SK-N-SH (cell line): ENCODE measurements at regions not wholly inside any gene's neighbourhood (a gene's known extent, or its start where the extent isn't known, plus 50 kb on each side); places are given as distances from the start of the nearest gene placed in this dataset.

ENCODE experiments used
- CTCF ChIA-PET: fragments of 300-600, 350-600 bp; formaldehyde crosslinking; extraction: SDS; loops from one replicate; lab custom pipeline; 2021; lab: Yijun Ruan, JAX
- POLR2A ChIA-PET: fragments of 350-600 bp; sonication (Branson Sonifier 250); formaldehyde crosslinking; extraction: SDS; loops from one replicate; lab custom pipeline; 2020; ENCODE audit warnings: antibody characterized with exemption, inconsistent platforms; lab: Yijun Ruan, JAX
- DNase-seq: peaks from one replicate; pipeline ENCODE4 v3.0.0; 2012
- H2AFZ ChIP-seq: fragments of 200-600 bp; sonication (generic); 2 replicates; pipeline ENCODE4 v1.8.1; 2016; ENCODE audit warnings: antibody characterized with exemption, mild to moderate bottlenecking, low read depth
- H3F3A ChIP-seq: fragments of 200-600 bp; sonication (generic); replicated peaks from 2 replicates; pipeline ENCODE3; 2016; ENCODE audit warnings: antibody characterized with exemption, mild to moderate bottlenecking; ENCODE audit not compliant: insufficient read depth
- H3K27ac ChIP-seq, 2 experiments: fragments of 200-500 bp in 1 of 2; fragments of 200-600 bp in 1 of 2; sonication (Bioruptor generic) in 1 of 2; sonication (generic), shearing (Covaris generic) in 1 of 2; 2 replicates each; pipeline versions ENCODE4 v1.5.1 to v1.6.1; 2014 to 2016; ENCODE audit warnings: low read depth in 2 of 2, inconsistent platforms in 1 of 2, low read length in 1 of 2, mild to moderate bottlenecking in 1 of 2, mixed read lengths in 1 of 2
- H3K27me3 ChIP-seq: fragments of 200-600 bp; sonication (generic), shearing (Covaris generic); 2 replicates; pipeline ENCODE4 v1.6.1; 2016; ENCODE audit warnings: mixed run types; ENCODE audit not compliant: insufficient read depth
- H3K36me3 ChIP-seq, 2 experiments: fragments of 200-500 bp in 1 of 2; fragments of 200-600 bp in 1 of 2; sonication (Bioruptor generic) in 1 of 2; sonication (generic) in 1 of 2; replicated peaks in 1 of 2; 2 replicates each; pipeline versions ENCODE3 to v1.5.1; 2014 to 2016; ENCODE audit warnings: low read length in 1 of 2, mild to moderate bottlenecking in 1 of 2; ENCODE audit not compliant: insufficient read depth in 2 of 2, control insufficient read depth in 1 of 2
- H3K4me1 ChIP-seq, 2 experiments: fragments of 200-500 bp in 1 of 2; fragments of 200-600 bp in 1 of 2; sonication (Bioruptor generic) in 1 of 2; sonication (generic), shearing (Covaris generic) in 1 of 2; 2 replicates each; pipeline versions ENCODE4 v1.5.1 to v1.6.1; 2014 to 2016; ENCODE audit warnings: low read depth in 1 of 2, low read length in 1 of 2, mixed run types in 1 of 2; ENCODE audit not compliant: insufficient read depth in 2 of 2, control insufficient read depth in 1 of 2
- H3K4me2 ChIP-seq: fragments of 200-600 bp; sonication (generic), shearing (Covaris generic); 2 replicates; pipeline ENCODE4 v1.6.1; 2017; ENCODE audit warnings: mixed run types
- H3K4me3 ChIP-seq, 2 experiments: fragments of 200-500 bp in 1 of 2; fragments of 200-600 bp in 1 of 2; sonication (Bioruptor generic) in 1 of 2; sonication (generic), shearing (Covaris generic) in 1 of 2; 2 replicates each; pipeline versions ENCODE4 v1.5.1 to v1.8.1; 2014 to 2016; ENCODE audit warnings: low read depth in 2 of 2, inconsistent platforms in 1 of 2, low read length in 1 of 2, mild to moderate bottlenecking in 1 of 2, mixed read lengths in 1 of 2, moderate library complexity in 1 of 2
- H3K79me2 ChIP-seq: fragments of 200-600 bp; sonication (generic); 2 replicates; pipeline ENCODE4 v1.8.1; 2017; ENCODE audit warnings: mild to moderate bottlenecking; ENCODE audit not compliant: insufficient read depth
- H3K9ac ChIP-seq: fragments of 200-600 bp; sonication (generic); 2 replicates; pipeline ENCODE4 v1.6.1; 2017; ENCODE audit warnings: mixed run types
- H3K9me2 ChIP-seq: fragments of 200-600 bp; sonication (generic); 2 replicates; pipeline ENCODE4 v1.6.1; 2017; ENCODE audit warnings: mixed run types
- H3K9me3 ChIP-seq: fragments of 200-600 bp; sonication (generic); 2 replicates; pipeline ENCODE4 v1.6.1; 2017; ENCODE audit warnings: mixed run types, mild to moderate bottlenecking, moderate library complexity
- H4K20me1 ChIP-seq: fragments of 200-600 bp; sonication (generic); 2 replicates; pipeline ENCODE4 v1.6.1; 2017; ENCODE audit warnings: mild to moderate bottlenecking, mixed run types; ENCODE audit not compliant: insufficient read depth
- CHD2 ChIP-seq: fragments of 150-350 bp; IDR thresholded peaks from 2 replicates; pipeline ENCODE4 v1.6.1; 2018; ENCODE audit warnings: low read length; ENCODE audit not compliant: partially characterized antibody
- EP300 ChIP-seq, 2 experiments: IDR thresholded peaks; 2 replicates each; pipeline versions ENCODE4 v1.4.0 to v1.6.1; 2012; ENCODE audit warnings: borderline replicate concordance in 1 of 2, low read depth in 1 of 2, low read length in 1 of 2
- FOSL2 ChIP-seq: IDR thresholded peaks from 2 replicates; pipeline ENCODE4 v1.4.0; 2012; ENCODE audit warnings: low read depth, mild to moderate bottlenecking, moderate library complexity, borderline replicate concordance
- FOXJ3 ChIP-seq: sonication (generic); formaldehyde crosslinking; IDR thresholded peaks from 2 replicates; pipeline ENCODE4 v1.5.1; 2020; ENCODE audit warnings: mild to moderate bottlenecking, missing genetic modification reagents
- GATA2 ChIP-seq: sonication (generic); formaldehyde crosslinking; IDR thresholded peaks from 2 replicates; pipeline ENCODE4 v1.5.0; 2020; ENCODE audit warnings: mild to moderate bottlenecking, missing genetic modification reagents
- JUND ChIP-seq: IDR thresholded peaks from 2 replicates; pipeline ENCODE4 v1.4.0; 2012
- MEF2A ChIP-seq: IDR thresholded peaks from 2 replicates; pipeline ENCODE4 v1.4.0; 2012; ENCODE audit warnings: low read depth, borderline replicate concordance
- MXI1 ChIP-seq: IDR thresholded peaks from 2 replicates; pipeline ENCODE4 v1.6.1; 2012; ENCODE audit warnings: mild to moderate bottlenecking, low read depth, low read length, improper control_type of control experiment
- POLR2AphosphoS5 ChIP-seq: IDR thresholded peaks from 2 replicates; pipeline ENCODE4 v1.6.1; 2012; ENCODE audit warnings: low read depth, low read length
- RAD21 ChIP-seq: IDR thresholded peaks from 2 replicates; pipeline ENCODE4 v1.6.1; 2012; ENCODE audit warnings: mild to moderate bottlenecking, low read length
- RXRA ChIP-seq: IDR thresholded peaks from 2 replicates; pipeline ENCODE4 v1.4.0; 2012; ENCODE audit warnings: low read depth, mild to moderate bottlenecking, borderline replicate concordance
- SIN3A ChIP-seq: IDR thresholded peaks from 2 replicates; pipeline ENCODE4 v1.6.1; 2012; ENCODE audit warnings: low read depth, mild to moderate bottlenecking, low read length, moderate library complexity, borderline replicate concordance
- TCF12 ChIP-seq: IDR thresholded peaks from 2 replicates; pipeline ENCODE4 v1.4.0; 2012
- TEAD4 ChIP-seq: IDR thresholded peaks from 2 replicates; pipeline ENCODE4 v1.4.0; 2012; ENCODE audit warnings: mild to moderate bottlenecking, borderline replicate concordance; ENCODE audit not compliant: insufficient read depth
- YY1 ChIP-seq: IDR thresholded peaks from 2 replicates; pipeline ENCODE4 v1.4.0; 2012; ENCODE audit warnings: low read depth, mild to moderate bottlenecking
- WGBS: methylation state at CpG from one replicate; pipeline ENCODE4 v1.1.6; 2017; ENCODE audit warnings: low lambda C conversion rate; 5-methylcytosine and 5-hydroxymethylcytosine counted together
- TF ChIP-seq, protein P1 (sequence below): IDR thresholded peaks from 2 replicates; pipeline ENCODE4 v1.4.0; 2012; ENCODE audit warnings: low read depth
- TF ChIP-seq, protein P2 (sequence below): fragments of 150-350 bp; IDR thresholded peaks from 2 replicates; pipeline ENCODE4 v1.6.1; 2017; ENCODE audit warnings: antibody characterized with exemption, low read length, low read depth, borderline replicate concordance
- TF ChIP-seq, protein P3 (sequence below): IDR thresholded peaks from 2 replicates; pipeline ENCODE4; 2012
- TF ChIP-seq, protein P4 (sequence below): IDR thresholded peaks from 2 replicates; pipeline ENCODE4 v1.6.1; 2012; ENCODE audit warnings: mild to moderate bottlenecking, low read depth, low read length, moderate library complexity

DNA sequence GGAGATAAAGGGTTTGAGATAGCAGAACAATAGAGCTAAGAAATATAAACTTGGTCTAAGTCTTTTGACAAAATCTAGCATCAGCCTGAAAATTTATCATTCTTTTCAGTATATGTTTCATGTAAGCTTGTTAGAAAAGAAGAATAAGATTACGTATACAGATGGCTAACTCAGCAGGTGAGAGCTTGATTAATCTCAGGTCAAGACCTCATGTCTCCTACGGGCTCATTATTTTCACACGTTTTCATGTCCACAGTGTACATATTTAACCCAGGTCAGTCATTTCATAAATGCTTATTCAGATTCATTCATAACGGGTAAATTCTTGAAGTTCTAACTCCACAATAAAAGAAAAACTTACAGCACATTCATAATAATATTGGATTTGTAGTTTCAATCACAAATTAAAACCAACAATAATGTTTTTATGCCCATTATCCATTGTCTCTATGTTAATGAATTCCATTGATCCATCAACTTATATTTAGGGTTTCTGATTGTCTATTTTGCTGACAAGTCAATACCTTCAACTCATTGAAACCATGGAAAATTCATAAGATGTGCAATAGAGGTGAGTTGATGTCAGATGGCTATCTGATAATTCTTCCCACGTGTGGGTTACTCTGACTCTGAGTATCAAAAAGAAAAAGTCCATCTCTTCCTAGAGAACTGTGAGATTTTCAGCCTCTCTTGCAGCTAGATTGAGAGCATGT, 102.6 kb downstream of the CASP12 start (continued):
- TF ChIP-seq SIN3A (no peak), FOSL2 (no peak)

DNA sequence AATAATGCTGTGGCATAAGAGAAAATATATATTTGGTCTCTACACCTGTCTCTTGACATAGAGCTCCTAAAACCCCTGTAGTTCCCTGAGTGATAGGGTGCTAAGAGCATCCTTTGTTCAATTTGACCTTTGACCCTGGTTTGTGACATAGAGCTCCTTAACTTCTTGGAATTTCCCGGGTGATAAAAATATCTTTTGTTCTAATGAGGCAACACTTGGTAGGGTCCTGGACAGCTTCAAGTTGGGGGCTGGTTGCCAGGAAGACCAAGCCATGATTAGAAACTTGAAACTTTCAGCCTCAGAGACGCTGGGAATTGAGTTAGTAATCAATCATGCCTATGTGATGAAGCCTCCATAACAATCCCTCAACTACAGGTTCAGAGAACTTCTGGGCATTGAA, 105.4 kb downstream of the CASP12 start:
- H3K4me3 ChIP-seq = no peak overlapping the region
- H3K9ac ChIP-seq = no peak overlapping the region
- TF ChIP-seq FOXJ3 (CRISPR knock-in tag) (no peak), RXRA (no peak), EP300 (IDR thresholded peaks at IDR 0.05; ENCODE audit: borderline replicate concordance in 1 of 2, low read depth in 1 of 2, low read length in 1 of 2) (no peak), TCF12 (no peak), MEF2A (no peak), YY1 (no peak), CHD2 (no peak), TEAD4 (no peak), RAD21 (no peak), JUND (no peak), MXI1 (no peak), GATA2 (CRISPR knock-in tag) (no peak), POLR2AphosphoS5 (no peak)
- TF ChIP-seq, protein P1, sequence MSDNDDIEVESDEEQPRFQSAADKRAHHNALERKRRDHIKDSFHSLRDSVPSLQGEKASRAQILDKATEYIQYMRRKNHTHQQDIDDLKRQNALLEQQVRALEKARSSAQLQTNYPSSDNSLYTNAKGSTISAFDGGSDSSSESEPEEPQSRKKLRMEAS = no peak
- TF ChIP-seq, protein P2, sequence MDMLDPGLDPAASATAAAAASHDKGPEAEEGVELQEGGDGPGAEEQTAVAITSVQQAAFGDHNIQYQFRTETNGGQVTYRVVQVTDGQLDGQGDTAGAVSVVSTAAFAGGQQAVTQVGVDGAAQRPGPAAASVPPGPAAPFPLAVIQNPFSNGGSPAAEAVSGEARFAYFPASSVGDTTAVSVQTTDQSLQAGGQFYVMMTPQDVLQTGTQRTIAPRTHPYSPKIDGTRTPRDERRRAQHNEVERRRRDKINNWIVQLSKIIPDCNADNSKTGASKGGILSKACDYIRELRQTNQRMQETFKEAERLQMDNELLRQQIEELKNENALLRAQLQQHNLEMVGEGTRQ = no peak
- TF ChIP-seq, protein P3, sequence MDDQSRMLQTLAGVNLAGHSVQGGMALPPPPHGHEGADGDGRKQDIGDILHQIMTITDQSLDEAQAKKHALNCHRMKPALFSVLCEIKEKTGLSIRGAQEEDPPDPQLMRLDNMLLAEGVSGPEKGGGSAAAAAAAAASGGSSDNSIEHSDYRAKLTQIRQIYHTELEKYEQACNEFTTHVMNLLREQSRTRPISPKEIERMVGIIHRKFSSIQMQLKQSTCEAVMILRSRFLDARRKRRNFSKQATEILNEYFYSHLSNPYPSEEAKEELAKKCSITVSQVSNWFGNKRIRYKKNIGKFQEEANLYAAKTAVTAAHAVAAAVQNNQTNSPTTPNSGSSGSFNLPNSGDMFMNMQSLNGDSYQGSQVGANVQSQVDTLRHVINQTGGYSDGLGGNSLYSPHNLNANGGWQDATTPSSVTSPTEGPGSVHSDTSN = no peak
- TF ChIP-seq, protein P4, sequence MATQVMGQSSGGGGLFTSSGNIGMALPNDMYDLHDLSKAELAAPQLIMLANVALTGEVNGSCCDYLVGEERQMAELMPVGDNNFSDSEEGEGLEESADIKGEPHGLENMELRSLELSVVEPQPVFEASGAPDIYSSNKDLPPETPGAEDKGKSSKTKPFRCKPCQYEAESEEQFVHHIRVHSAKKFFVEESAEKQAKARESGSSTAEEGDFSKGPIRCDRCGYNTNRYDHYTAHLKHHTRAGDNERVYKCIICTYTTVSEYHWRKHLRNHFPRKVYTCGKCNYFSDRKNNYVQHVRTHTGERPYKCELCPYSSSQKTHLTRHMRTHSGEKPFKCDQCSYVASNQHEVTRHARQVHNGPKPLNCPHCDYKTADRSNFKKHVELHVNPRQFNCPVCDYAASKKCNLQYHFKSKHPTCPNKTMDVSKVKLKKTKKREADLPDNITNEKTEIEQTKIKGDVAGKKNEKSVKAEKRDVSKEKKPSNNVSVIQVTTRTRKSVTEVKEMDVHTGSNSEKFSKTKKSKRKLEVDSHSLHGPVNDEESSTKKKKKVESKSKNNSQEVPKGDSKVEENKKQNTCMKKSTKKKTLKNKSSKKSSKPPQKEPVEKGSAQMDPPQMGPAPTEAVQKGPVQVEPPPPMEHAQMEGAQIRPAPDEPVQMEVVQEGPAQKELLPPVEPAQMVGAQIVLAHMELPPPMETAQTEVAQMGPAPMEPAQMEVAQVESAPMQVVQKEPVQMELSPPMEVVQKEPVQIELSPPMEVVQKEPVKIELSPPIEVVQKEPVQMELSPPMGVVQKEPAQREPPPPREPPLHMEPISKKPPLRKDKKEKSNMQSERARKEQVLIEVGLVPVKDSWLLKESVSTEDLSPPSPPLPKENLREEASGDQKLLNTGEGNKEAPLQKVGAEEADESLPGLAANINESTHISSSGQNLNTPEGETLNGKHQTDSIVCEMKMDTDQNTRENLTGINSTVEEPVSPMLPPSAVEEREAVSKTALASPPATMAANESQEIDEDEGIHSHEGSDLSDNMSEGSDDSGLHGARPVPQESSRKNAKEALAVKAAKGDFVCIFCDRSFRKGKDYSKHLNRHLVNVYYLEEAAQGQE = no peak
- no peak overlapping the region for H2AFZ ChIP-seq
- H3K27ac ChIP-seq = no peak overlapping the region
- H3K27me3 ChIP-seq = no peaks in the 10 kb centered on the region
- no peaks in the 10 kb centered on the region for H3K9me3 ChIP-seq
- DNase-seq = no peak
- no peaks in the 10 kb centered on the region for H4K20me1 ChIP-seq
- no peaks in the 10 kb centered on the region for H3K4me1 ChIP-seq
- WGBS = 67% methylated on average over 2 of the region's 2 CpGs
- H3K9me2 ChIP-seq = no peaks in the 10 kb centered on the region
- no peaks in the 10 kb centered on the region; the same call in 1 of the 2 replicates for H3K79me2 ChIP-seq
- H3K36me3 ChIP-seq = no peaks in the 10 kb centered on the region
- ChIA-PET CTCF (interaction anchor here (0.6 to 1.0 kb wide), 2 partner anchors 33 to 509 kb away, joined by 3 to 4 read pairs; no protein-coding TSS in a partner anchor), POLR2A (no interaction called here)
- H3F3A ChIP-seq = no peaks in the 10 kb centered on the region
- no peak overlapping the region for H3K4me2 ChIP-seq
